H1 (cell line): ENCODE measurements at regions not wholly inside any gene's neighbourhood (a gene's known extent, or its start where the extent isn't known, plus 50 kb on each side); places are given as distances from the start of the nearest gene placed in this dataset.

Experiments
- CTCF ChIA-PET: fragments of 300-600 bp; sonication (Branson Sonifier 250); formaldehyde crosslinking; loops from one replicate; lab custom pipeline; 2021; ENCODE audit not compliant: partially characterized antibody; lab: Charles Lee
- POLR2A ChIA-PET: fragments of 300-600 bp; sonication (Branson Sonifier 250); formaldehyde crosslinking; loops from one replicate; lab custom pipeline; 2021; ENCODE audit warnings: inconsistent platforms; ENCODE audit not compliant: partially characterized antibody; lab: Charles Lee
- DNase-seq, 2 experiments: peaks; one replicate each; pipeline versions ENCODE4 v3.0.0 to v3.0.0-alpha.2; 2010 to 2022; ENCODE audit warnings: low spot score in 2 of 2, low read depth in 1 of 2, mixed read lengths in 1 of 2
- FAIRE-seq: peaks from 2 replicates; lab custom pipeline; 2011; peaks lifted over from hg19 to GRCh38; lab: Jason Lieb, UNC
- H2AFZ ChIP-seq: 2 replicates; pipeline ENCODE4 v1.8.1; 2012; ENCODE audit warnings: low read length, inconsistent platforms
- H2AK5ac ChIP-seq: 2 replicates; pipeline ENCODE4 v1.6.1; 2013; ENCODE audit warnings: low read depth, low read length
- H2BK120ac ChIP-seq: replicated peaks from 2 replicates; pipeline ENCODE3; 2013; ENCODE audit warnings: low read depth, low read length, inconsistent platforms
- H2BK12ac ChIP-seq: 2 replicates; pipeline ENCODE4 v1.6.1; 2013; ENCODE audit warnings: low read depth, low read length
- H2BK15ac ChIP-seq: 2 replicates; pipeline ENCODE4 v1.6.1; 2013; ENCODE audit warnings: low read length
- H2BK20ac ChIP-seq: 2 replicates; pipeline ENCODE4 v1.6.1; 2013; ENCODE audit warnings: low read length
- H2BK5ac ChIP-seq: 2 replicates; pipeline ENCODE4 v1.6.1; 2013; ENCODE audit warnings: low read depth, low read length
- H3K14ac ChIP-seq: 2 replicates; pipeline ENCODE4 v1.6.1; 2013; ENCODE audit warnings: inconsistent platforms; ENCODE audit not compliant: insufficient read length
- H3K18ac ChIP-seq: 2 replicates; pipeline ENCODE4 v1.6.1; 2013; ENCODE audit warnings: low read length; ENCODE audit errors: extremely low read depth
- H3K23ac ChIP-seq: 2 replicates; pipeline ENCODE4 v1.6.1; 2013; ENCODE audit warnings: inconsistent platforms; ENCODE audit not compliant: insufficient read length
- H3K23me2 ChIP-seq: 2 replicates; pipeline ENCODE4 v1.6.1; 2013; ENCODE audit warnings: low read depth, low read length
- H3K27ac ChIP-seq: 2 replicates; pipeline ENCODE4 v1.6.1; 2011; ENCODE audit warnings: low read depth, low read length, inconsistent platforms
- H3K27me3 ChIP-seq, 4 experiments: replicated peaks in 1 of 4; 1 replicate in 1 of 4; 2 replicates in 3 of 4; pipeline versions ENCODE4 v1.6.1 to v1.8.1; 2011 to 2013; ENCODE audit warnings: low read length in 3 of 4, mild to moderate bottlenecking in 3 of 4, inconsistent platforms in 2 of 4, mixed read lengths in 2 of 4, moderate library complexity in 1 of 4; ENCODE audit not compliant: control insufficient read depth in 3 of 4, insufficient read depth in 3 of 4; ENCODE audit errors: extremely low read depth in 1 of 4
- H3K36me3 ChIP-seq, 4 experiments: 2 replicates each; pipeline versions ENCODE4 v1.6.1 to v1.8.1; 2011 to 2013; ENCODE audit warnings: mild to moderate bottlenecking in 4 of 4, low read length in 3 of 4, moderate library complexity in 2 of 4, control low read depth in 1 of 4, inconsistent platforms in 1 of 4; ENCODE audit not compliant: insufficient read depth in 4 of 4, control insufficient read depth in 2 of 4
- H3K4ac ChIP-seq: replicated peaks from 2 replicates; pipeline ENCODE3; 2013; ENCODE audit warnings: low read length, low read depth, mixed read lengths, inconsistent platforms; ENCODE audit not compliant: insufficient read length
- H3K4me1 ChIP-seq, 4 experiments: replicated peaks in 1 of 4; 1 replicate in 1 of 4; 2 replicates in 3 of 4; pipeline versions ENCODE4 v1.6.1 to v1.8.1; 2011 to 2013; ENCODE audit warnings: low read length in 3 of 4, inconsistent platforms in 2 of 4, mixed read lengths in 1 of 4; ENCODE audit not compliant: insufficient read depth in 4 of 4, control insufficient read depth in 3 of 4
- H3K4me2 ChIP-seq, 2 experiments: 2 replicates each; pipeline versions ENCODE4 v1.6.1 to v1.8.1; 2011 to 2013; ENCODE audit warnings: low read depth in 2 of 2, low read length in 2 of 2, control low read depth in 1 of 2, inconsistent platforms in 1 of 2, mild to moderate bottlenecking in 1 of 2; ENCODE audit not compliant: insufficient read depth in 1 of 2
- H3K4me3 ChIP-seq, 4 experiments: fragments of 200-600, 300-600 bp in 1 of 4; sonication (generic), shearing (Covaris generic), sonication (Bioruptor Twin) in 1 of 4; 2 replicates each; pipeline versions ENCODE4 v1.5.1 to v1.8.1; 2011 to 2016; ENCODE audit warnings: low read length in 4 of 4, low read depth in 3 of 4, control low read depth in 2 of 4, inconsistent platforms in 2 of 4, mild to moderate bottlenecking in 2 of 4, mixed read lengths in 1 of 4, moderate library complexity in 1 of 4; ENCODE audit not compliant: insufficient read depth in 2 of 4; ENCODE audit errors: extremely low read depth in 1 of 4
- H3K56ac ChIP-seq: replicated peaks from 2 replicates; pipeline ENCODE3; 2013; ENCODE audit warnings: low read depth, mild to moderate bottlenecking, mixed read lengths, low read length, inconsistent platforms; ENCODE audit not compliant: insufficient read length
- H3K79me1 ChIP-seq: 2 replicates; pipeline ENCODE4 v1.6.1; 2013; ENCODE audit warnings: low read depth, low read length, control low read depth
- H3K79me2 ChIP-seq, 2 experiments: 2 replicates each; pipeline versions ENCODE4 v1.6.1 to v1.8.1; 2012 to 2013; ENCODE audit warnings: low read length in 2 of 2, mild to moderate bottlenecking in 2 of 2, inconsistent platforms in 1 of 2; ENCODE audit not compliant: insufficient read depth in 2 of 2, control insufficient read depth in 1 of 2
- H3K9ac ChIP-seq, 4 experiments: replicated peaks in 1 of 4; 1 replicate in 1 of 4; 2 replicates in 3 of 4; pipeline versions ENCODE4 v1.6.1 to v1.8.1; 2011 to 2013; ENCODE audit warnings: low read depth in 3 of 4, low read length in 3 of 4, control low read depth in 2 of 4, mild to moderate bottlenecking in 2 of 4, moderate library complexity in 2 of 4, inconsistent platforms in 1 of 4; ENCODE audit errors: extremely low read depth in 1 of 4
- H3K9me3 ChIP-seq, 2 experiments: 2 replicates each; pipeline versions ENCODE4 v1.6.1 to v1.8.1; 2012 to 2013; ENCODE audit warnings: mild to moderate bottlenecking in 2 of 2, moderate library complexity in 2 of 2, control low read depth in 1 of 2, inconsistent platforms in 1 of 2, low read depth in 1 of 2, low read length in 1 of 2, mixed read lengths in 1 of 2; ENCODE audit not compliant: insufficient read depth in 2 of 2
- H4K20me1 ChIP-seq, 2 experiments: replicated peaks in 1 of 2; 2 replicates each; pipeline versions ENCODE3 to v1.8.1; 2011 to 2013; ENCODE audit warnings: inconsistent platforms in 2 of 2, low read length in 2 of 2, mild to moderate bottlenecking in 1 of 2; ENCODE audit not compliant: insufficient read depth in 2 of 2, control insufficient read depth in 1 of 2
- H4K5ac ChIP-seq: 2 replicates; pipeline ENCODE4 v1.6.1; 2013; ENCODE audit warnings: low read length, low read depth, mixed read lengths, inconsistent platforms; ENCODE audit not compliant: insufficient read length
- H4K8ac ChIP-seq: 2 replicates; pipeline ENCODE4 v1.8.0; 2013; ENCODE audit warnings: mild to moderate bottlenecking, moderate library complexity, low read length, inconsistent platforms; ENCODE audit not compliant: insufficient read depth; ENCODE audit errors: extremely low read depth
- H4K91ac ChIP-seq: replicated peaks from 2 replicates; pipeline ENCODE3; 2013; ENCODE audit warnings: low read length, mixed read lengths, inconsistent platforms; ENCODE audit not compliant: insufficient read length
- CBX8 ChIP-seq: fragments of 300-800, 300-1000 bp; sonication (generic); IDR thresholded peaks from 2 replicates; pipeline ENCODE4 v1.7.1; 2016; ENCODE audit warnings: low read depth, low read length, borderline replicate concordance
- EP300 ChIP-seq, 2 experiments: IDR thresholded peaks; 1 replicate in 1 of 2; 2 replicates in 1 of 2; pipeline ENCODE4 v1.6.1; 2011 to 2012; ENCODE audit warnings: low read depth in 2 of 2, low read length in 2 of 2, mild to moderate bottlenecking in 2 of 2, borderline replicate concordance in 1 of 2, inconsistent platforms in 1 of 2, moderate library complexity in 1 of 2
- FOSL1 ChIP-seq: IDR thresholded peaks from 2 replicates; pipeline ENCODE4 v1.6.1; 2011; ENCODE audit warnings: mild to moderate bottlenecking, low read depth, low read length, moderate library complexity; ENCODE audit not compliant: insufficient read depth
- JUN ChIP-seq: IDR thresholded peaks from 2 replicates; pipeline ENCODE4 v1.6.1; 2011; ENCODE audit warnings: low read depth, mild to moderate bottlenecking, improper control_type of control experiment, low read length
- JUND ChIP-seq: IDR thresholded peaks from 2 replicates; pipeline ENCODE4 v1.6.1; 2011; ENCODE audit warnings: mild to moderate bottlenecking, improper control_type of control experiment, low read length
- KDM4A ChIP-seq: IDR thresholded peaks from one replicate; pipeline ENCODE4 v1.7.1; 2012; ENCODE audit warnings: low read depth, mild to moderate bottlenecking, moderate library complexity, low read length, inconsistent platforms; ENCODE audit not compliant: severe bottlenecking
- MAX ChIP-seq: IDR thresholded peaks from 2 replicates; pipeline ENCODE4 v1.6.1; 2012; ENCODE audit warnings: inconsistent platforms
- NANOG ChIP-seq: IDR thresholded peaks from 2 replicates; pipeline ENCODE4 v1.6.1; 2011; ENCODE audit warnings: low read length, low read depth, mild to moderate bottlenecking, inconsistent platforms; ENCODE audit not compliant: insufficient read depth, poor library complexity, severe bottlenecking
- RBBP5 ChIP-seq: IDR thresholded peaks from 2 replicates; pipeline ENCODE4 v1.7.1; 2012; ENCODE audit warnings: low read depth, mild to moderate bottlenecking, inconsistent platforms, low read length, moderate library complexity, borderline replicate concordance
- RFX5 ChIP-seq: IDR thresholded peaks from 2 replicates; pipeline ENCODE4 v1.6.1; 2011; ENCODE audit warnings: low read depth, low read length, improper control_type of control experiment, borderline replicate concordance
- SP4 ChIP-seq: IDR thresholded peaks from 2 replicates; pipeline ENCODE4 v1.6.1; 2012; ENCODE audit warnings: low read length, inconsistent platforms
- TAF7 ChIP-seq: optimal IDR thresholded peaks from 2 replicates; pipeline ENCODE3; 2011; ENCODE audit warnings: low read depth, mild to moderate bottlenecking, inconsistent platforms, low read length, moderate library complexity, borderline replicate concordance
- TCF12 ChIP-seq: IDR thresholded peaks from 2 replicates; pipeline ENCODE4 v1.6.1; 2011; ENCODE audit warnings: low read depth, mild to moderate bottlenecking, low read length
- WGBS, 2 experiments: shearing (Covaris generic) in 1 of 2; methylation state at CpG; one replicate each; pipeline versions ENCODE4 v1.1.6 to v1.1.7; 2013 to 2015; ENCODE audit warnings: low lambda C conversion rate in 2 of 2, mixed read lengths in 2 of 2, inconsistent platforms in 1 of 2, low coverage in 1 of 2, missing lambda C conversion rate in 1 of 2; ENCODE audit not compliant: insufficient replicate concordance in 2 of 2, insufficient coverage in 1 of 2, insufficient read length in 1 of 2; ENCODE audit errors: extremely low coverage in 1 of 2, missing lambda C conversion rate in 1 of 2; 5-methylcytosine and 5-hydroxymethylcytosine counted together

GRCh38 chr5:114152656-114153360 is 209.1 kb upstream of the KCNN2 start:
- no peak overlapping the region for H2AK5ac ChIP-seq
- no peak overlapping the region for H2AFZ ChIP-seq
- no peak overlapping the region for H2BK120ac ChIP-seq
- no peak overlapping the region for H3K4me3 ChIP-seq
- ChIA-PET CTCF (interaction anchor here (1.6 kb wide), 1 partner anchor 164 kb away, joined by 4 read pairs; no protein-coding TSS in a partner anchor), POLR2A (no interaction called here)
- DNase-seq (no peak), FAIRE-seq (no peak)
- H3K79me2 ChIP-seq: no peaks in the 10 kb centered on the region
- H2BK12ac ChIP-seq: no peak overlapping the region
- no peak overlapping the region for H3K27ac ChIP-seq
- no peak overlapping the region for H2BK15ac ChIP-seq
- no peak overlapping the region for H4K91ac ChIP-seq
- no peak overlapping the region for H3K23ac ChIP-seq
- H3K4me1 ChIP-seq: no peaks in the 10 kb centered on the region
- no peak overlapping the region for H3K4ac ChIP-seq
- WGBS, 2 experiments: 86% methylated on average over 8 of the region's 8 CpGs; no CpG with 5 or more reads in 1 of the 2 experiments
- peaks cover 0 to 3% of the 10 kb centered on the region in 2 experiments; a peak in 1 of 4 replicates for H3K9me3 ChIP-seq
- no peak overlapping the region for H3K9ac ChIP-seq
- H4K5ac ChIP-seq: no peak overlapping the region
- no peaks in the 10 kb centered on the region for H3K23me2 ChIP-seq
- H3K14ac ChIP-seq: no peak overlapping the region
- no peaks in the 10 kb centered on the region for H3K27me3 ChIP-seq
- H2BK5ac ChIP-seq: no peak overlapping the region
- H4K20me1 ChIP-seq: no peaks in the 10 kb centered on the region
- H3K18ac ChIP-seq: no peak overlapping the region
- no peak overlapping the region for H3K4me2 ChIP-seq
- no peaks in the 10 kb centered on the region for H3K79me1 ChIP-seq
- no peak overlapping the region for H3K56ac ChIP-seq
- no peaks in the 10 kb centered on the region for H3K36me3 ChIP-seq
- H2BK20ac ChIP-seq: no peak overlapping the region
- H4K8ac ChIP-seq: no peak overlapping the region
- TF ChIP-seq CBX8: no peak
- TF ChIP-seq TCF12: no peak
- no peak for TF ChIP-seq EP300 (IDR thresholded peaks at IDR 0.05; ENCODE audit: borderline replicate concordance in 1 of 2, low read depth in 2 of 2, low read length in 2 of 2)
- TF ChIP-seq JUN: no peak
- no peak for TF ChIP-seq RFX5
- no peak for TF ChIP-seq MAX
- no peak for TF ChIP-seq TAF7
- TF ChIP-seq RBBP5: no peak
- no peak for TF ChIP-seq NANOG
- no peak for TF ChIP-seq FOSL1
- TF ChIP-seq JUND: no peak
- TF ChIP-seq KDM4A: no peak
- TF ChIP-seq SP4: no peak
